BJ (cell line): ENCODE measurements at regions not wholly inside any gene's neighbourhood (a gene's known extent, or its start where the extent isn't known, plus 50 kb on each side); places are given as distances from the start of the nearest gene placed in this dataset.

Experiments used
- CTCF ChIA-PET: fragments of 350-600 bp; formaldehyde crosslinking; extraction: SDS; loops from one replicate; lab custom pipeline; 2021; ENCODE audit warnings: antibody characterized with exemption, inconsistent platforms; lab: Yijun Ruan, JAX
- POLR2A ChIA-PET: fragments of 300-600 bp; sonication (Branson Sonifier 250); formaldehyde crosslinking; extraction: SDS; loops from one replicate; lab custom pipeline; 2021; ENCODE audit warnings: antibody characterized with exemption; lab: Charles Lee
- DNase-seq: peaks from one replicate; pipeline ENCODE4 v3.0.0-alpha.2; 2011; ENCODE audit warnings: low read depth
- H3K27me3 ChIP-seq: 2 replicates; pipeline ENCODE4 v1.6.0; 2011; ENCODE audit warnings: low read length; ENCODE audit not compliant: control insufficient read depth, insufficient read depth
- H3K36me3 ChIP-seq: 2 replicates; pipeline ENCODE4 v1.5.1; 2011; ENCODE audit warnings: low read length; ENCODE audit not compliant: control insufficient read depth, insufficient read depth
- H3K4me3 ChIP-seq: 2 replicates; pipeline ENCODE4 v1.5.1; 2011; ENCODE audit warnings: low read depth, mild to moderate bottlenecking, control low read depth, low read length
- CTCF ChIP-seq: IDR thresholded peaks from 2 replicates; pipeline ENCODE4 v1.5.1; 2011; ENCODE audit warnings: low read depth, mild to moderate bottlenecking, control low read depth, inconsistent platforms, low read length, moderate library complexity; ENCODE audit not compliant: insufficient read depth

DNA sequence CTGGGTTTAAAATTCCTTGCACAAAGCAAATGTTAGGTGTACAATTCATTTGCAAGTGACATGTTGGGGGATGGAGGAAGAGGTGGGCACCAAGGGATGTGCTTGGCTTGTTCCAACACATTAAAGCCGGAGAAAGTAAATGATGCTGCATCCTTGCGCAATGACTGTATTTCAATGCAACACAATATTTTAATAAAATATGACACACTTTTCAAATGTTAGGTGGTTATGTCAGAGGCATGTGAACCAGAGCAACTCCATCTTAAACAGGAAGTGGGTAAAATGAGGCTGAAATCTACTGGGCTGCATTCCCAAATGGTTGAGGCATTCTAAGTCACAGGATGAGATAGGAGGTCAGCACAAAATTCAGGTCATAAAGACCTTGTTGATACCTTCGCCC is 53.6 kb upstream of the ARHGAP5 start:
- Histone ChIP-seq H3K4me3 (no peak overlapping the region), H3K27me3 (peaks cover 3% of the 10 kb centered on the region; the same call in 1 of the 2 replicates), H3K36me3 (no peaks in the 10 kb centered on the region)
- no peak for TF ChIP-seq CTCF
- ChIA-PET CTCF (interaction anchor here (2.1 kb wide), 1 partner anchor 13 kb away, joined by 9 read pairs; no protein-coding TSS in a partner anchor), POLR2A (no interaction called here)
- DNase-seq: no peak

DNA sequence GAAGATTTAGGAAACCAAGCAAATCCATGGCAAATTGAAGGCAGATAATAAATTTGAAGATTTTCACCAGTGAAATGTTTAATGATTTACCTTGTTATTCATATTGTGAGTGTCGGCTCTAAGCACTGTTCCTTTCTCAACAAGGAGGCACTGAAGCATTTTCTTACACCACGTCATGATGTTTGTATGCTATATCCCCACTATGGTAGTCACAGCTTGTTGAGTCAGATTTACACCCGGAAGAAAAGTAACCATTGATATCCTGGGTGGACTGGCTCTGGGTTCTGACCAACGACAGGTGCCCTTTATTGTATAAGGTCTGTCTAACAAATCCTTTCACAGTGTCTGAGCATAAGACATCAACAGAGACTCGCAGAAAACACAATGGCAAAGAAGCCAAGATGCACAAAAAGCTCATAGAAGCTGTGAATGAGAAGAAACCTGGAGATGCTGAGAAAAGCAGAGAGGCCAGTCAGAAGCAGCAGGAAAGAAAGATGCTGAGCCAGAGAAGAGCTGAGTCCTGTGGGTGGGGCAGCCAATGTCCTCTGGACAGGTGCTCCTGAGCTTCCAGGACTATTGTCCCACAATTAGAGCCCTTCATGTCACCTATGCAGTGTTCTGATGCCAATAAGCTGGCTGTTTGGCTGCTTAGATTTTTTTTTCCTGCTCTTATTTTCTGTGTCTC is 49.7 kb upstream of the ARHGAP5 start:
- no peaks in the 10 kb centered on the region for H3K36me3 ChIP-seq
- no peak overlapping the region for H3K4me3 ChIP-seq
- POLR2A ChIA-PET: no interaction called here
- H3K27me3 ChIP-seq: 0 out of 2 replicates have a peak, but pooled peaks cover 1% of the 10 kb centered on the region
- CTCF ChIA-PET: no interaction called here
- DNase-seq: no peak
- no peak for TF ChIP-seq CTCF
